SU-DHL-6 (cell line): ENCODE measurements at regions not wholly inside any gene's neighbourhood (a gene's known extent, or its start where the extent isn't known, plus 50 kb on each side); places are given as distances from the start of the nearest gene placed in this dataset.

Source experiments
- H2AFZ ChIP-seq: fragments of 200-600 bp; sonication (generic); 2 replicates; pipeline ENCODE4 v1.6.1; 2014; ENCODE audit warnings: low read depth, mild to moderate bottlenecking, moderate library complexity, mixed read lengths, antibody characterized with exemption, low read length; ENCODE audit not compliant: severe bottlenecking
- H3F3A ChIP-seq: fragments of 200-600 bp; shearing (Covaris generic); 2 replicates; pipeline ENCODE4 v1.6.0; 2016; ENCODE audit warnings: antibody characterized with exemption, mild to moderate bottlenecking; ENCODE audit not compliant: insufficient read depth
- H3K27ac ChIP-seq: fragments of 200-600 bp; sonication (generic); 2 replicates; pipeline ENCODE4 v1.5.1; 2016; ENCODE audit warnings: low read depth, mild to moderate bottlenecking, low read length, moderate library complexity, mixed read lengths
- H3K27me3 ChIP-seq: fragments of 200-600 bp; sonication (generic), shearing (Covaris generic); 2 replicates; pipeline ENCODE4 v1.6.0; 2014; ENCODE audit warnings: mild to moderate bottlenecking, low read length
- H3K36me3 ChIP-seq: fragments of 200-600 bp; sonication (generic); 2 replicates; pipeline ENCODE4 v1.6.1; 2014; ENCODE audit warnings: mild to moderate bottlenecking, low read length, mixed read lengths
- H3K4me2 ChIP-seq: fragments of 300-600, 200-600 bp; shearing (Covaris generic), sonication (generic); 2 replicates; pipeline ENCODE4 v1.6.0; 2014; ENCODE audit warnings: low read length, low read depth, mild to moderate bottlenecking; ENCODE audit not compliant: poor library complexity, severe bottlenecking
- H3K4me3 ChIP-seq: fragments of 200-600 bp; sonication (generic); 2 replicates; pipeline ENCODE4 v1.5.1; 2014; ENCODE audit warnings: antibody characterized with exemption, low read length, mild to moderate bottlenecking, mixed read lengths; ENCODE audit not compliant: insufficient read depth, poor library complexity, severe bottlenecking
- H3K79me2 ChIP-seq: fragments of 200-600 bp; sonication (generic); 2 replicates; pipeline ENCODE4 v1.6.1; 2014; ENCODE audit warnings: mild to moderate bottlenecking, low read length, moderate library complexity; ENCODE audit not compliant: insufficient read depth
- H3K9ac ChIP-seq: fragments of 200-600 bp; sonication (generic); 2 replicates; pipeline ENCODE4 v1.7.0; 2014; ENCODE audit warnings: mild to moderate bottlenecking, low read length
- H3K9me2 ChIP-seq: fragments of 200-600 bp; sonication (generic); replicated peaks from 2 replicates; pipeline ENCODE4 v1.6.1; 2014; ENCODE audit warnings: low read length; ENCODE audit not compliant: insufficient read depth
- H3K9me3 ChIP-seq: fragments of 200-600 bp; sonication (generic); 2 replicates; pipeline ENCODE4 v1.6.1; 2014; ENCODE audit warnings: low read length, mixed read lengths; ENCODE audit not compliant: insufficient read depth
- H4K20me1 ChIP-seq: fragments of 200-600 bp; sonication (generic); 2 replicates; pipeline ENCODE4 v1.6.1; 2014; ENCODE audit warnings: low read depth, mild to moderate bottlenecking, antibody characterized with exemption, low read length, moderate library complexity, mixed read lengths
- EZH2phosphoT487 ChIP-seq: fragments of 200-600 bp; sonication (generic), shearing (Covaris generic); conservative IDR thresholded peaks from 2 replicates; pipeline ENCODE4 v1.6.1; 2018; ENCODE audit warnings: mild to moderate bottlenecking, antibody characterized with exemption, low read length, moderate library complexity, mixed read lengths
- TF ChIP-seq, protein P1 (sequence below): fragments of 200-600 bp; sonication (generic); IDR thresholded peaks from one replicate; pipeline ENCODE4 v1.5.1; 2017; ENCODE audit warnings: antibody characterized with exemption, mild to moderate bottlenecking, low read length, moderate library complexity; ENCODE audit not compliant: insufficient read depth, poor library complexity, severe bottlenecking

DNA sequence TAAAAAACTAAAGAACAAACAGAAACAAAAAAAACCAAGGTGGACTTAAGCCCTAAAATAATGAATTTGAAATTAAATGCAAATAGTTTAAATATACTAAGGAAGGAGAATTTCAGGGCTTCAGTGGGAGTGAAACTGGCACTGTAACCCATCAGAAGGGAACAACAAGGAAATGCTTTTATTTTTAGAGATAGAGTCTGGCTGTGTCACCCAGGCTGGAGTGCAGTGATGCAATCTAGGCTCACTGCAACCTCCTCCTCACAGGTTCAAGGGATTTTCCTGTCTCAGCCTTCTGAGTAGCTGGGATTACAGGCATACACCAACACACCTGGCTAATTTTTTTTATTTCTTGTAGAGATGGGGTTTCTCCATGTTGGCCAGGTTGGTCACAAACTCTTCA, 625.2 kb upstream of the CDH8 start:
- H3K4me2 ChIP-seq, result no peak overlapping the region
- H3K9ac ChIP-seq, result no peak overlapping the region
- no peak overlapping the region for H2AFZ ChIP-seq
- TF ChIP-seq, protein P1, sequence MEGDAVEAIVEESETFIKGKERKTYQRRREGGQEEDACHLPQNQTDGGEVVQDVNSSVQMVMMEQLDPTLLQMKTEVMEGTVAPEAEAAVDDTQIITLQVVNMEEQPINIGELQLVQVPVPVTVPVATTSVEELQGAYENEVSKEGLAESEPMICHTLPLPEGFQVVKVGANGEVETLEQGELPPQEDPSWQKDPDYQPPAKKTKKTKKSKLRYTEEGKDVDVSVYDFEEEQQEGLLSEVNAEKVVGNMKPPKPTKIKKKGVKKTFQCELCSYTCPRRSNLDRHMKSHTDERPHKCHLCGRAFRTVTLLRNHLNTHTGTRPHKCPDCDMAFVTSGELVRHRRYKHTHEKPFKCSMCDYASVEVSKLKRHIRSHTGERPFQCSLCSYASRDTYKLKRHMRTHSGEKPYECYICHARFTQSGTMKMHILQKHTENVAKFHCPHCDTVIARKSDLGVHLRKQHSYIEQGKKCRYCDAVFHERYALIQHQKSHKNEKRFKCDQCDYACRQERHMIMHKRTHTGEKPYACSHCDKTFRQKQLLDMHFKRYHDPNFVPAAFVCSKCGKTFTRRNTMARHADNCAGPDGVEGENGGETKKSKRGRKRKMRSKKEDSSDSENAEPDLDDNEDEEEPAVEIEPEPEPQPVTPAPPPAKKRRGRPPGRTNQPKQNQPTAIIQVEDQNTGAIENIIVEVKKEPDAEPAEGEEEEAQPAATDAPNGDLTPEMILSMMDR, result no peak
- no peak for TF ChIP-seq EZH2phosphoT487
- no peaks in the 10 kb centered on the region for H3F3A ChIP-seq
- H3K27ac ChIP-seq, result no peak overlapping the region
- no peaks in the 10 kb centered on the region for H3K9me2 ChIP-seq
- H3K79me2 ChIP-seq, result no peaks in the 10 kb centered on the region
- H4K20me1 ChIP-seq, result no peaks in the 10 kb centered on the region
- no peaks in the 10 kb centered on the region for H3K9me3 ChIP-seq
- no peaks in the 10 kb centered on the region for H3K27me3 ChIP-seq
- H3K4me3 ChIP-seq, result no peak overlapping the region
- H3K36me3 ChIP-seq, result no peaks in the 10 kb centered on the region

DNA sequence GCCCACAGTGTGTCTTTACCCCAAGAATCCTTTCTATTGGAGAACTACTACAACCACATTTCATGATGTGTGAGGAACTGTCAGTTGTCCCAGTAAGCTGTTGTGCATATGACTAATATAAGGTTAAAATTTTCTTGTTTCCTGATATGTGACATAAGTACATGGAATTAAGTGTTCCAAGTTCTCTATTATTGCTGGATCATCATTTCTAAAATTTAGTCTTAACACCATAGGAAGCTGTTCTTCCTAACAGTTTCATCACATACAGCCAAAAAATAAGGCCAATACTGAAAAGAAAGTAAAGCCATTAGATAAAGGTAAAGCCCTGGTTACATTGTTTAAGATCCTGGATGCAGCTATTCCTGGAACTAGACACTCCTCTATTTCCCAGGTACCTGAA, 620.9 kb upstream of the CDH8 start:
- H3K9me3 ChIP-seq, result no peaks in the 10 kb centered on the region
- H2AFZ ChIP-seq, result no peak overlapping the region
- TF ChIP-seq EZH2phosphoT487, result no peak
- TF ChIP-seq, protein P1, result no peak
- no peak overlapping the region for H3K4me3 ChIP-seq
- no peaks in the 10 kb centered on the region for H4K20me1 ChIP-seq
- no peaks in the 10 kb centered on the region for H3F3A ChIP-seq
- H3K9me2 ChIP-seq, result no peaks in the 10 kb centered on the region
- H3K27ac ChIP-seq, result no peak overlapping the region
- H3K36me3 ChIP-seq, result no peaks in the 10 kb centered on the region
- H3K4me2 ChIP-seq, result no peak overlapping the region
- no peak overlapping the region for H3K9ac ChIP-seq
- H3K27me3 ChIP-seq, result no peaks in the 10 kb centered on the region
- H3K79me2 ChIP-seq, result no peaks in the 10 kb centered on the region

DNA sequence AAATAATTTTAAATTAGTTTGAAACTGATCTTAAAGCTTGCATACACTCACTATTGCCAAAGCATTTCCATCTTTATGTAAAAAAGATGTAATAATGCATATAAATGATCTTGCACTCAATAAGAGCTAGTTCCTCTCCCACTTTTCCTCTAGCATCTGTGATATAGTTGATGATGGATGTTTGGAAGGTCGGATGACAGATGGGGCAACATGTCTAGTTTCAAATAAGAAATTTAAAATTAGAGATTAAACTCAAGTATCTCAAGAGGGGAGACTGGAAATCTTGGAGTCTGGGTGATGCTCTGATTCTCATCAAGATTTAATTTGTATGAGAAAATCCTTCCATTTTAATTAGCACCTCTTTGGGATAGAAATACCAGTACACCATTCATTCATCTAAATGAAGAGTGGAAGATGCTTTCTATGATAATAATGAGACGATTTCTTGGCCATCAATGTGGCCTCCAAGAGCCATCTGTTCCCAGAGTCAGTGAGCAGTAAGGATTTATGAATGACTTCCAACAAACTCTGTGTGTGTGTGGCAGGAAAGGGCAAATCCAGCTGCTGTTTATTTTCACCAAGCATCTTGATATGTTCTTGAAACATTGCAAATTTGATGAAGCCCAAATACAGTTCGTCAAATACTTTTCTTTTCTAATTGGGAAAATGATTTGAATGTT, 616.3 kb upstream of the CDH8 start:
- H3K27ac ChIP-seq, result no peak overlapping the region
- H3K9me2 ChIP-seq, result no peaks in the 10 kb centered on the region
- no peak overlapping the region for H3K9ac ChIP-seq
- H3K9me3 ChIP-seq, result no peaks in the 10 kb centered on the region
- no peak overlapping the region for H3K4me3 ChIP-seq
- H3K36me3 ChIP-seq, result no peaks in the 10 kb centered on the region
- H3K79me2 ChIP-seq, result no peaks in the 10 kb centered on the region
- TF ChIP-seq EZH2phosphoT487, result no peak
- TF ChIP-seq, protein P1, result no peak
- H3F3A ChIP-seq, result no peaks in the 10 kb centered on the region
- no peaks in the 10 kb centered on the region for H4K20me1 ChIP-seq
- no peak overlapping the region for H2AFZ ChIP-seq
- no peak overlapping the region for H3K4me2 ChIP-seq
- no peaks in the 10 kb centered on the region for H3K27me3 ChIP-seq
